Sigmoid colon (tissue), 6 donors: ENCODE measurements at regions not wholly inside any gene's neighbourhood (a gene's known extent, or its start where the extent isn't known, plus 50 kb on each side); places are given as distances from the start of the nearest gene placed in this dataset.
"Not testable (repeated sequence)": the region's sequence is repeated elsewhere in the genome, so short reads cannot be mapped to it uniquely, and the experiment has no call there.

Experiments used
- DNase-seq: peaks from one replicate; pipeline ENCODE4 v3.0.0-alpha.2; 2019
- H3K27ac ChIP-seq, 4 donors: fragments of 200-600 bp; sonication (generic); one replicate each; pipeline ENCODE4 v1.5.1; 2016 to 2019; ENCODE audit warnings: mild to moderate bottlenecking in 1 of 4
- H3K27me3 ChIP-seq, 3 donors: fragments of 200-600 bp; sonication (generic); one replicate each; pipeline ENCODE4 v1.5.1; 2019; ENCODE audit warnings: mild to moderate bottlenecking in 1 of 3
- H3K36me3 ChIP-seq, 4 donors: fragments of 200-600 bp; sonication (generic); one replicate each; pipeline ENCODE4 v1.5.1; 2016 to 2019
- H3K4me1 ChIP-seq, 4 donors: fragments of 200-600 bp; sonication (generic); one replicate each; pipeline ENCODE4 v1.5.1; 2017 to 2019
- H3K4me3 ChIP-seq, 4 donors: fragments of 200-600 bp; sonication (generic); one replicate each; pipeline ENCODE4 v1.5.1; 2017 to 2019; ENCODE audit warnings: mild to moderate bottlenecking in 2 of 4, moderate library complexity in 1 of 4
- H3K9me3 ChIP-seq, 4 donors: fragments of 200-600 bp in 3 of 4; sonication (generic) in 3 of 4; one replicate each; pipeline versions ENCODE4 v1.5.1 to v1.6.1; 2013 to 2019
- EP300 ChIP-seq, 4 donors: sonication (generic); formaldehyde crosslinking; IDR thresholded peaks; one replicate each; pipeline ENCODE4 v1.6.1; 2017; ENCODE audit warnings: antibody characterized with exemption in 4 of 4
- POLR2A ChIP-seq, 2 donors: fragments of 450-650 bp; IDR thresholded peaks; one replicate each; pipeline ENCODE4 v1.6.1; 2016; ENCODE audit warnings: antibody characterized with exemption in 2 of 2, mild to moderate bottlenecking in 2 of 2, moderate library complexity in 2 of 2
- POLR2AphosphoS5 ChIP-seq, 4 donors: sonication (generic); formaldehyde crosslinking; IDR thresholded peaks; one replicate each; pipeline ENCODE4 v1.6.1; 2017; ENCODE audit warnings: antibody characterized with exemption in 4 of 4
- WGBS, 2 donors: extraction: QIAGEN DNeasy Blood & Tissue Kit; methylation state at CpG; one replicate each; pipeline ENCODE4 v1.1.7; 2013; 5-methylcytosine and 5-hydroxymethylcytosine counted together
- intact Hi-C: fragments of 100-400 bp; cut with DNase I; formaldehyde crosslinking; loops from one replicate; pipeline ENCODE4 v1.15.1; 2023
- TF ChIP-seq, protein P1 (sequence below), 4 experiments: fragments of 450-650 bp in 3 of 4; fragments of 200-600 bp in 1 of 4; IDR thresholded peaks; one replicate each; pipeline ENCODE4 v1.5.1; 2016 to 2019; ENCODE audit warnings: antibody characterized with exemption in 4 of 4, mild to moderate bottlenecking in 3 of 4, moderate library complexity in 2 of 4
- donor health status: healthy with polysubstance abuse.
- donor health status: healthy.

DNA sequence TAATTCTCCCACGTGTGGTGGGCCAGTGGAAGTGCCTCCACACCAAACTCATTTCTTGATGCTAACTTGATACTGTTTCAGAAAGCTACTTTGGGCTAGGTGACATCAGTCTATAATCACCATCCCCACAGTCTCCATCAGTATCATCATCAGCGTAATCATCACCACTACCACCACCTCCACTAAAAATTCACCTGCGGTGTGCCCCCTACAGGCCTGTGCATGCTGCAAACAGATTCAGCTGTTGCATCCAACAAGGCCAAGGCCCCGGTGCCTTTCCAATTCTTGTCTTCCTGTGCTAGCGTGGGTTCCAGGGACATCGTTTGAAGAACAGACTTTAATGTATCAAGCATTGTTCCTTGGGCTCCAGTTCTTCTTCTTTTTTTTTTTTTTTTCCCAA is 201.3 kb upstream of the EXOC2 start:
- H3K9me3 ChIP-seq = no peaks in the 10 kb centered on the region
- intact Hi-C loops = no loop called here
- WGBS, 2 donors = 88 to 93% methylated on average over 6 of the region's 6 CpGs

DNA sequence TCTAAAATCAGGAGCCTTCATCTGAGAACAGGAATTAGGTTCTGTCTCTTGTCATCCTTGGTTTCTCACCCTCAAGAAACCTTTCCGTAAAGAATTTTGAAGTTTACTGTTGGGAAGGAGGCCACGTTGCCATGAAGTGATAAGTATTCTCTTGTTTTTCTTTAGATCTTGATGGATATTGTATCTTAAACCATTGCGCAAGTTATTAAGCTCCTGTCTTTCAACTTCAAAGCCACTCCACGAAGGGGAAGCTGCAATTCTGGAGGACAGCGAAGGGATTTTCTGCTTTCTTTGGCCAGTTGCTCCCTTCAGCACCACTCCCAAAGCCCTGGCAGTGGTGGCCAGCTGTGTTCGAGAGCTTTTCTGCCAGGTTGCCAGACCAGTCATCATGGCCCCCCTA is 198.1 kb upstream of the EXOC2 start:
- WGBS, 2 donors = 87 to 88% methylated on average over 6 of the region's 6 CpGs
- Histone ChIP-seq H3K36me3 (no peaks in the 10 kb centered on the region), H3K27ac (no peak overlapping the region), H3K27me3 (no peaks in the 10 kb centered on the region), H3K9me3 (no peaks in the 10 kb centered on the region), H3K4me3 (no peak overlapping the region), H3K4me1 (no peaks in the 10 kb centered on the region)
- DNase-seq = no peak
- intact Hi-C loops = no loop called here
- TF ChIP-seq POLR2A (IDR thresholded peaks at IDR 0.05) (no peak), POLR2AphosphoS5 (IDR thresholded peaks at IDR 0.05) (no peak), EP300 (IDR thresholded peaks at IDR 0.05) (no peak)
- TF ChIP-seq, protein P1, sequence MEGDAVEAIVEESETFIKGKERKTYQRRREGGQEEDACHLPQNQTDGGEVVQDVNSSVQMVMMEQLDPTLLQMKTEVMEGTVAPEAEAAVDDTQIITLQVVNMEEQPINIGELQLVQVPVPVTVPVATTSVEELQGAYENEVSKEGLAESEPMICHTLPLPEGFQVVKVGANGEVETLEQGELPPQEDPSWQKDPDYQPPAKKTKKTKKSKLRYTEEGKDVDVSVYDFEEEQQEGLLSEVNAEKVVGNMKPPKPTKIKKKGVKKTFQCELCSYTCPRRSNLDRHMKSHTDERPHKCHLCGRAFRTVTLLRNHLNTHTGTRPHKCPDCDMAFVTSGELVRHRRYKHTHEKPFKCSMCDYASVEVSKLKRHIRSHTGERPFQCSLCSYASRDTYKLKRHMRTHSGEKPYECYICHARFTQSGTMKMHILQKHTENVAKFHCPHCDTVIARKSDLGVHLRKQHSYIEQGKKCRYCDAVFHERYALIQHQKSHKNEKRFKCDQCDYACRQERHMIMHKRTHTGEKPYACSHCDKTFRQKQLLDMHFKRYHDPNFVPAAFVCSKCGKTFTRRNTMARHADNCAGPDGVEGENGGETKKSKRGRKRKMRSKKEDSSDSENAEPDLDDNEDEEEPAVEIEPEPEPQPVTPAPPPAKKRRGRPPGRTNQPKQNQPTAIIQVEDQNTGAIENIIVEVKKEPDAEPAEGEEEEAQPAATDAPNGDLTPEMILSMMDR (IDR thresholded peaks at IDR 0.05) = no peak

More for the DNA sequence above, 201.3 kb upstream of the EXOC2 start:
- Histone ChIP-seq H3K4me1 (no peaks in the 10 kb centered on the region), H3K27me3 (no peaks in the 10 kb centered on the region), H3K36me3 (no peaks in the 10 kb centered on the region), H3K27ac (no peak overlapping the region), H3K4me3 (no peak overlapping the region)
- TF ChIP-seq POLR2AphosphoS5 (IDR thresholded peaks at IDR 0.05) = no peak
- TF ChIP-seq EP300 (IDR thresholded peaks at IDR 0.05) = no peak
- TF ChIP-seq POLR2A (IDR thresholded peaks at IDR 0.05) = no peak
- TF ChIP-seq, protein P1 (IDR thresholded peaks at IDR 0.05) = no peak
- no peak for DNase-seq

DNA sequence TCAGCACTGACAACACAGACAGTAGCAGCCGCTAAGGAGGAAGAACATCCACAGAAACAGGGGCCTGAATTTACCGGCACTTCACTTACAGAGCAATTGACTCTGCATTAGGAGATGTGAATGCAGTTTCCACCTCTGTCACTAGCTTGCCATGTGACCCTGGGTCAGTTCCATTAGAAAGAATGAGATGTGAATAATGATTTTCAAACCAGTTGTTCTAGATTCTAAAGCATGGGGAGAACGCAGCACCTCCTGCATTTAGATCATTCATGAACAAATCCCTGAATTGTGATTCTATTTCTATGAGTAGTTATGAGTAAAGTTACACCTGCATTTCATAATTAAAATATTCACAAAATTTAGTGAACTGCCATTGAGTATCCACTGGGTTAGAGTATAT is 197.3 kb upstream of the EXOC2 start:
- no peak for TF ChIP-seq POLR2AphosphoS5 (IDR thresholded peaks at IDR 0.05)
- no peak for TF ChIP-seq EP300 (IDR thresholded peaks at IDR 0.05)
- TF ChIP-seq, protein P1 (IDR thresholded peaks at IDR 0.05) = no peak
- TF ChIP-seq POLR2A (IDR thresholded peaks at IDR 0.05) = no peak
- Histone ChIP-seq H3K27ac (no peak overlapping the region), H3K4me3 (no peak overlapping the region), H3K9me3 (no peaks in the 10 kb centered on the region), H3K27me3 (no peaks in the 10 kb centered on the region), H3K36me3 (no peaks in the 10 kb centered on the region), H3K4me1 (no peaks in the 10 kb centered on the region)
- 94 to 95% methylated on average over 3 of the region's 3 CpGs for WGBS, 2 donors
- intact Hi-C loops = no loop called here
- DNase-seq = no peak

DNA sequence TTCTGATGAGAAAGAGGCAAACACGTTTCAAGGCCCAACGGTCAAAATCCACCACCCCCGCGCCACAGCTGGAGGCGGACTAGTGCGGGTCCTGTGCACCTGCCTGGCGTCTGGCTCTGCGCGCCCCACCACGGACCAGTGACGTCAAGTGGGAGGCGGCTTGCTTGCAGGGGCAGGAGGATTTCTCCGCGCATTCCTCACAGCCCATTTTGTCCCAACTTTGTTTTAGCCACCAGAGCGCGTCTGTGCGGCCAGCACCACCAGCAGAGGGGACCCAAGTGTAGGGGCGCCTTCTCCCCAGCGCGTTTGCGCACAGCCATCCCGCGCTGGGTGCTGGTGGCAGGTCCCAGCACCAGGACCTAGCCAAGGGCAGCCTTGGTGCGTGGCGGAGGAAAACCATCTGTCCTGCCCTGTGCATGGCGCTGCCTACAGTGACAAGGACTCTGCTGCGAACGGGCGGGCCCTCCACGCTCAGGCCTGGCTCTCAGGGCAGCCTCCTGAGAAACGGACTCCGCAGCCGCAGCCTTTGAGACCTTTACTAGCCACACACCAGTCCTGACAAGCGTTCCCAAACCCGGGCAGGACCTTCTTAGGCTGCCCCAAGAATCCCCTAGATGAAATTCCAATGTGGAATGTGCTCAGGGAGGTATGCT is 194.8 kb upstream of the EXOC2 start:
- intact Hi-C loops = no loop called here
- Histone ChIP-seq H3K27ac (no peak overlapping the region), H3K4me3 (no peak overlapping the region), H3K27me3 (no peaks in the 10 kb centered on the region), H3K36me3 (no peaks in the 10 kb centered on the region), H3K4me1 (no peaks in the 10 kb centered on the region), H3K9me3 (no peaks in the 10 kb centered on the region)
- no peak for DNase-seq
- TF ChIP-seq POLR2AphosphoS5 (IDR thresholded peaks at IDR 0.05) = no peak
- 93 to 94% methylated on average over 35 of the region's 35 CpGs for WGBS, 2 donors

DNA sequence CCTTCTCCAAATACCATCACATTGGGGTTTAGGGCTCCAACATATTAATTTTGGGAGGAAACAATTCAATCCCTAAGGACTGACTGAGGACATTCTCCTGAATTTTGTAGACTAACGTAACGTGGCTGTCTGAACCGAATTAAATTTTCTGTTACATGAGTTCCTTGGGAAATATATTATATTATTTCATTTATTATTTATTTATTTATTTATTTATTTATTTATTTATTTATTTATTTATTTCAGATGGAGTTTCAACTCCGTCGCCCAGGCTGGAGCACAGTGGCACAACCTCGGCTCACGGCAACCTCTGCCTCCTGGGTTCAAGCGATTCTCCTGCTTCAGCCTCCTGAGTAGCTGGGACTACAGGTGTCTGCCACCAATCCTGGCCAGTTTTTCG is 193.2 kb upstream of the EXOC2 start:
- H3K4me3 ChIP-seq, DNase-seq, H3K4me1 ChIP-seq, H3K9me3 ChIP-seq, H3K27me3 ChIP-seq, intact Hi-C loops, H3K36me3 ChIP-seq, H3K27ac ChIP-seq: not testable (repeated sequence)
- WGBS, 2 donors = 95 to 97% methylated on average over 9 of the region's 9 CpGs

DNA sequence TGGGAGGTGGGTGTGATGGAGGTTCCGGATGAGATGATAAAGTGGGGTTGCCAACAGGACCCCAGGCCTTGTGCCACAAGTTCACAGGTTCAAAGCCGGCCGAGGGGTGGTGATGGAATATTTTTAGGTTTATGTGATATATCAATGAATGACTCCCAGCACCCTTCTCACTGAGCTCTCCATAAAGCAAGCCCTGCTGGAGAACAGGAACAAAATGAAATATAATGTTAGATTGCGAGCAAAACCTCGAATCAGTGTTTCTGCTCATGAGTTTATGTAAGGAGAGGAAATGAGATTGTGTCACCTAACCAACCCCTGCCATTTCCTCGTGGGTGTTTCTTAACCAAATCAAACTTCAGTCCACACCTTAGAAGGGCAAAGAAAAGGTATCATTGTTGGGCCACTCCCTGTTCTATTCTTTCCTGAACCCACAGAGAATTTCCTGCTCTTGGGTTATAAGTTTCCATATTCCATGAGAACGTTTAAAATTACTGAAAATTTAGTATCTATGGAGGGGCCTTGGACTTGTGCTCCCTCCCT is 192.2 kb upstream of the EXOC2 start:
- no peak overlapping the region for H3K27ac ChIP-seq
- no peak overlapping the region for H3K4me3 ChIP-seq
- intact Hi-C loops = no loop called here
- 11 to 49% methylated on average over 7 of the region's 7 CpGs for WGBS, 2 donors
- no peaks in the 10 kb centered on the region for H3K36me3 ChIP-seq
- H3K9me3 ChIP-seq = no peaks in the 10 kb centered on the region
- no peaks in the 10 kb centered on the region for H3K27me3 ChIP-seq
- no peaks in the 10 kb centered on the region for H3K4me1 ChIP-seq
- DNase-seq = no peak
- TF ChIP-seq POLR2A (IDR thresholded peaks at IDR 0.05) = no peak
- TF ChIP-seq, protein P1 (IDR thresholded peaks at IDR 0.05) = no peak
- no peak for TF ChIP-seq POLR2AphosphoS5 (IDR thresholded peaks at IDR 0.05)
